ENCODE measurements at regions not wholly inside any gene's neighbourhood (a gene's known extent, or its start where the extent isn't known, plus 50 kb on each side); places are given as distances from the start of the nearest gene placed in this dataset.

DNA sequence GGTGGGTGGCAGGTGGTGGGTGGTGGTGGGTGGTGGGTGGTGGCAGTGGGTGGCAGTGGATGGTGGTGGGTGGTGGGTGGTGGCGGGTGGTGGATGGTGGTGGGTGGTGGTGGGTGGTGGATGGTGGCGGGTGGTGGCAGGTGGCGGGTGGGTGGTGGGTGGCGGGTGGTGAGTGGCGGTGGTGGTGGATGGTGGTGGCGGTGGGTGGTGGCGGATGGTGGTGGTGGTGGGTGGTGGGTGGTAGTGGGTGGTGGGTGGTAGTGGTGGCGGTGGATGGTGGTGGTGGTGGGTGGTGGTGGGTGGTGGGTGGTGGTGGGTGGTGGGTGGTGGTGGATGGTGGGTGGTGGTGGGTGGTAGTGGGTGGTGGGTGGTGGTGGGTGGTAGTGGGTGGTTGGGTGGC lies 423.8 kb upstream of the PSMD7 start:
- no TSS peak for BruUV-seq (replicated peaks)

More for the DNA sequence above, 423.8 kb upstream of the PSMD7 start:
- ChIA-PET CTCF (no interaction called here), POLR2A (ENCODE audit: unreplicated experiment) (no interaction called here)
- intact Hi-C loops (cut with micrococcal nuclease) (loop anchor here (10.0 kb wide), 2 partner anchors 1038 to 1188 kb away; no protein-coding TSS in a partner anchor), dilution Hi-C loops (cut with HindIII; ENCODE audit: low sequenced_read_pairs, unreplicated experiment) (no loop called here), in situ Hi-C loops (cut with MboI; ENCODE audit: low sequenced_read_pairs) (no loop called here)
- Histone ChIP-seq H2AK5ac (ENCODE audit: low read depth, low read length) (no peak overlapping the region), H3K4me3 (ENCODE audit: insufficient read depth, low read depth, low read length) (no peak overlapping the region), H2BK5ac (ENCODE audit: low read depth, low read length, poor library complexity, severe bottlenecking) (no peak overlapping the region), H3K56ac (ENCODE audit: extremely low read depth, insufficient read depth, low read length) (no peak overlapping the region), H2AFZ (replicated peaks; ENCODE audit: low read length, poor library complexity) (no peak overlapping the region), H2BK120ac (ENCODE audit: low read depth, low read length) (no peak overlapping the region), H4K8ac (ENCODE audit: low read depth in 2 of 2, low read length in 2 of 2) (no peak overlapping the region), H4K20me1 (ENCODE audit: insufficient read depth, low read length) (no peaks in the 10 kb centered on the region), H3K9me1 (ENCODE audit: insufficient read depth, low read length) (no peaks in the 10 kb centered on the region), H2BK15ac (ENCODE audit: low read depth, low read length) (no peak overlapping the region), H2AK9ac (replicated peaks; ENCODE audit: low read depth, low read length, poor library complexity) (no peak overlapping the region), H3K9me3 (ENCODE audit: control insufficient read depth, insufficient read depth, low read length) (no peaks in the 10 kb centered on the region), H3K36me3 (ENCODE audit: control insufficient read depth, insufficient read depth, low read length) (no peaks in the 10 kb centered on the region), H3K4me1 (ENCODE audit: control insufficient read depth, insufficient read depth, low read length) (no peaks in the 10 kb centered on the region), H3K14ac (replicated peaks; ENCODE audit: low read depth, low read length) (no peak overlapping the region), H3K27ac (ENCODE audit: insufficient read depth, low read length) (no peak overlapping the region), H2BK20ac (ENCODE audit: low read depth, low read length) (no peak overlapping the region), H3K23ac (ENCODE audit: low read depth, low read length) (no peak overlapping the region), H3K4ac (ENCODE audit: low read depth, low read length) (no peak overlapping the region), H4K91ac (ENCODE audit: insufficient read depth, low read depth, low read length) (no peak overlapping the region), H3K27me3 (ENCODE audit: control insufficient read depth, insufficient read depth, low read length) (no peaks in the 10 kb centered on the region), H3K79me1 (ENCODE audit: low read depth in 1 of 2, low read length in 2 of 2) (no peaks in the 10 kb centered on the region), H4K5ac (ENCODE audit: low read depth, low read length) (no peak overlapping the region), H3K18ac (ENCODE audit: low read depth, low read length) (no peak overlapping the region), H3K9ac (ENCODE audit: low read depth, low read length) (no peak overlapping the region), H3K4me2 (ENCODE audit: low read depth, low read length) (no peak overlapping the region)
- WGBS, 2 experiments (ENCODE audit: extremely low coverage in 2 of 2, insufficient read length in 1 of 2): no CpG with 5 or more reads among the region's 8 CpGs
- DNase-seq: no peak
- TF ChIP-seq RAD21 (IDR thresholded peaks at IDR 0.05; ENCODE audit: low read length): no peak
- no peak for TF ChIP-seq RCOR1 (IDR thresholded peaks at IDR 0.05; ENCODE audit: insufficient replicate concordance, low read length)
- TF ChIP-seq SMC3 (IDR thresholded peaks at IDR 0.05; ENCODE audit: low read depth, low read length): no peak
- no peak for TF ChIP-seq FOS (IDR thresholded peaks at IDR 0.05; ENCODE audit: low read depth, low read length)
- no peak for TF ChIP-seq MAFK (IDR thresholded peaks at IDR 0.05; ENCODE audit: low read depth, low read length)
- no peak for TF ChIP-seq MXI1 (IDR thresholded peaks at IDR 0.05; ENCODE audit: borderline replicate concordance, low read depth, low read length)
- TF ChIP-seq MAZ (IDR thresholded peaks at IDR 0.05; ENCODE audit: borderline replicate concordance, low read depth, low read length): no peak
- TF ChIP-seq NFE2L2 (IDR thresholded peaks at IDR 0.05; ENCODE audit: low read depth, low read length): no peak
- no peak for TF ChIP-seq CEBPB (IDR thresholded peaks at IDR 0.05; ENCODE audit: low read depth, low read length)
- no peak for TF ChIP-seq CHD1 (IDR thresholded peaks at IDR 0.05; ENCODE audit: low read depth, low read length)
- no peak for TF ChIP-seq POLR2A (IDR thresholded peaks at IDR 0.05; ENCODE audit: low read depth, low read length)
- TF ChIP-seq, protein P1, sequence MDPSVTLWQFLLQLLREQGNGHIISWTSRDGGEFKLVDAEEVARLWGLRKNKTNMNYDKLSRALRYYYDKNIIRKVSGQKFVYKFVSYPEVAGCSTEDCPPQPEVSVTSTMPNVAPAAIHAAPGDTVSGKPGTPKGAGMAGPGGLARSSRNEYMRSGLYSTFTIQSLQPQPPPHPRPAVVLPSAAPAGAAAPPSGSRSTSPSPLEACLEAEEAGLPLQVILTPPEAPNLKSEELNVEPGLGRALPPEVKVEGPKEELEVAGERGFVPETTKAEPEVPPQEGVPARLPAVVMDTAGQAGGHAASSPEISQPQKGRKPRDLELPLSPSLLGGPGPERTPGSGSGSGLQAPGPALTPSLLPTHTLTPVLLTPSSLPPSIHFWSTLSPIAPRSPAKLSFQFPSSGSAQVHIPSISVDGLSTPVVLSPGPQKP (IDR thresholded peaks at IDR 0.05; ENCODE audit: borderline replicate concordance, low read depth, low read length): no peak
- TF ChIP-seq, protein P2, sequence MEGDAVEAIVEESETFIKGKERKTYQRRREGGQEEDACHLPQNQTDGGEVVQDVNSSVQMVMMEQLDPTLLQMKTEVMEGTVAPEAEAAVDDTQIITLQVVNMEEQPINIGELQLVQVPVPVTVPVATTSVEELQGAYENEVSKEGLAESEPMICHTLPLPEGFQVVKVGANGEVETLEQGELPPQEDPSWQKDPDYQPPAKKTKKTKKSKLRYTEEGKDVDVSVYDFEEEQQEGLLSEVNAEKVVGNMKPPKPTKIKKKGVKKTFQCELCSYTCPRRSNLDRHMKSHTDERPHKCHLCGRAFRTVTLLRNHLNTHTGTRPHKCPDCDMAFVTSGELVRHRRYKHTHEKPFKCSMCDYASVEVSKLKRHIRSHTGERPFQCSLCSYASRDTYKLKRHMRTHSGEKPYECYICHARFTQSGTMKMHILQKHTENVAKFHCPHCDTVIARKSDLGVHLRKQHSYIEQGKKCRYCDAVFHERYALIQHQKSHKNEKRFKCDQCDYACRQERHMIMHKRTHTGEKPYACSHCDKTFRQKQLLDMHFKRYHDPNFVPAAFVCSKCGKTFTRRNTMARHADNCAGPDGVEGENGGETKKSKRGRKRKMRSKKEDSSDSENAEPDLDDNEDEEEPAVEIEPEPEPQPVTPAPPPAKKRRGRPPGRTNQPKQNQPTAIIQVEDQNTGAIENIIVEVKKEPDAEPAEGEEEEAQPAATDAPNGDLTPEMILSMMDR (conservative IDR thresholded peaks at IDR 0.05; ENCODE audit: low read depth, low read length): no peak
- TF ChIP-seq, protein P3, sequence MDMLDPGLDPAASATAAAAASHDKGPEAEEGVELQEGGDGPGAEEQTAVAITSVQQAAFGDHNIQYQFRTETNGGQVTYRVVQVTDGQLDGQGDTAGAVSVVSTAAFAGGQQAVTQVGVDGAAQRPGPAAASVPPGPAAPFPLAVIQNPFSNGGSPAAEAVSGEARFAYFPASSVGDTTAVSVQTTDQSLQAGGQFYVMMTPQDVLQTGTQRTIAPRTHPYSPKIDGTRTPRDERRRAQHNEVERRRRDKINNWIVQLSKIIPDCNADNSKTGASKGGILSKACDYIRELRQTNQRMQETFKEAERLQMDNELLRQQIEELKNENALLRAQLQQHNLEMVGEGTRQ (IDR thresholded peaks at IDR 0.05; ENCODE audit: low read depth, low read length): no peak
- TF ChIP-seq BHLHE40 (IDR thresholded peaks at IDR 0.05; ENCODE audit: low read depth, low read length): no peak
- no peak for TF ChIP-seq RFX5 (IDR thresholded peaks at IDR 0.05; ENCODE audit: low read depth, low read length)
- ATAC-seq (ENCODE audit: low read depth): no peak
